ENCODE measurements at regions not wholly inside any gene's neighbourhood (a gene's known extent, or its start where the extent isn't known, plus 50 kb on each side); places are given as distances from the start of the nearest gene placed in this dataset.

DNA sequence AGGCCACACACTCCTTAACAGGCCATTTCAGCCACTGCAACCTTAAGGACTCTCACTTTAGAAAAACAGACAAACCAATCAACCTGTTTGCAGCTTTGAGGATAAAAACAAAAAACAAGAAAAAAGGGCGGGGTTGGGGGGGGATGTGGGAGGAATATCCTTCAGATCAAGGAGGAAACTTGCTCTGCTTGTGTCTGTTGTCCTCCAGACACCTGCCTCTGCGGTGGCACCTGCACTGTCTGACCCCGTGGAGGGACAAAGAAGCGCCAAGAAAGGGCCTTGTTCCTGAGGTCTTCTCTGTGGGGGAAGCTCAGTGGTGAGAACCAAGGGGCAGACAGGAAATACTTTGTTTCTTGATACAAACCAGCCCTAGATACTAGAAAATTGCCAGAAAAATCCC, 70.5 kb downstream of the POLR2M start:
- Histone ChIP-seq H3K27ac (ENCODE audit: extremely low read depth, low read depth, low read length) (no peak overlapping the region), H3K36me3 (ENCODE audit: control insufficient read depth in 2 of 2, insufficient read depth in 1 of 2, low read length in 2 of 2) (no peaks in the 10 kb centered on the region), H3K9me3 (ENCODE audit: control insufficient read depth, insufficient read depth, low read depth, low read length) (no peaks in the 10 kb centered on the region), H3K4me3 (ENCODE audit: low read depth, low read length) (no peak overlapping the region), H3K4me1 (ENCODE audit: control insufficient read depth, insufficient read depth, low read length) (no peaks in the 10 kb centered on the region)
- POLR2A ChIA-PET: no interaction called here
- CTCF ChIA-PET: interaction anchor here (0.9 kb wide), 1 partner anchor 24 kb away, joined by 3 read pairs; no protein-coding TSS in a partner anchor
- no peak for TF ChIP-seq SETDB1 (IDR thresholded peaks at IDR 0.05; ENCODE audit: insufficient read length, low read length)
- no peak for TF ChIP-seq ZSCAN30 (tag by site-specific recombination; IDR thresholded peaks at IDR 0.05)
- TF ChIP-seq, protein P1, sequence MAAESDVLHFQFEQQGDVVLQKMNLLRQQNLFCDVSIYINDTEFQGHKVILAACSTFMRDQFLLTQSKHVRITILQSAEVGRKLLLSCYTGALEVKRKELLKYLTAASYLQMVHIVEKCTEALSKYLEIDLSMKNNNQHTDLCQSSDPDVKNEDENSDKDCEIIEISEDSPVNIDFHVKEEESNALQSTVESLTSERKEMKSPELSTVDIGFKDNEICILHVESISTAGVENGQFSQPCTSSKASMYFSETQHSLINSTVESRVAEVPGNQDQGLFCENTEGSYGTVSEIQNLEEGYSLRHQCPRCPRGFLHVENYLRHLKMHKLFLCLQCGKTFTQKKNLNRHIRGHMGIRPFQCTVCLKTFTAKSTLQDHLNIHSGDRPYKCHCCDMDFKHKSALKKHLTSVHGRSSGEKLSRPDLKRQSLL (tag by site-specific recombination; IDR thresholded peaks at IDR 0.05): no peak
- no peak for TF ChIP-seq ZNF19 (tag by site-specific recombination; IDR thresholded peaks at IDR 0.05; ENCODE audit: low read depth)
- TF ChIP-seq ZNF433 (tag by site-specific recombination; IDR thresholded peaks at IDR 0.05; ENCODE audit: low read depth): no peak
- no peak for TF ChIP-seq ZNF202 (tag by site-specific recombination; IDR thresholded peaks at IDR 0.05; ENCODE audit: borderline replicate concordance)
- TF ChIP-seq ZNF394 (tag by site-specific recombination; IDR thresholded peaks at IDR 0.05; ENCODE audit: borderline replicate concordance): no peak
- TF ChIP-seq ZBTB21 (tag by site-specific recombination; IDR thresholded peaks at IDR 0.05): no peak
- no peak for TF ChIP-seq ZNF37A (tag by site-specific recombination; IDR thresholded peaks at IDR 0.05)
- TF ChIP-seq ZBTB1 (tag by site-specific recombination; IDR thresholded peaks at IDR 0.05): no peak
- TF ChIP-seq ZNF621 (tag by site-specific recombination; IDR thresholded peaks at IDR 0.05): no peak
- TF ChIP-seq ZNF544 (tag by site-specific recombination; IDR thresholded peaks at IDR 0.05): no peak
- no peak for TF ChIP-seq YY1 (tag by site-specific recombination; IDR thresholded peaks at IDR 0.05)
- TF ChIP-seq ZNF837 (tag by site-specific recombination; IDR thresholded peaks at IDR 0.05): no peak
- TF ChIP-seq ZNF112 (tag by site-specific recombination; IDR thresholded peaks at IDR 0.05): no peak
- TF ChIP-seq, protein P2, sequence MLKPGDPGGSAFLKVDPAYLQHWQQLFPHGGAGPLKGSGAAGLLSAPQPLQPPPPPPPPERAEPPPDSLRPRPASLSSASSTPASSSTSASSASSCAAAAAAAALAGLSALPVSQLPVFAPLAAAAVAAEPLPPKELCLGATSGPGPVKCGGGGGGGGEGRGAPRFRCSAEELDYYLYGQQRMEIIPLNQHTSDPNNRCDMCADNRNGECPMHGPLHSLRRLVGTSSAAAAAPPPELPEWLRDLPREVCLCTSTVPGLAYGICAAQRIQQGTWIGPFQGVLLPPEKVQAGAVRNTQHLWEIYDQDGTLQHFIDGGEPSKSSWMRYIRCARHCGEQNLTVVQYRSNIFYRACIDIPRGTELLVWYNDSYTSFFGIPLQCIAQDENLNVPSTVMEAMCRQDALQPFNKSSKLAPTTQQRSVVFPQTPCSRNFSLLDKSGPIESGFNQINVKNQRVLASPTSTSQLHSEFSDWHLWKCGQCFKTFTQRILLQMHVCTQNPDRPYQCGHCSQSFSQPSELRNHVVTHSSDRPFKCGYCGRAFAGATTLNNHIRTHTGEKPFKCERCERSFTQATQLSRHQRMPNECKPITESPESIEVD (tag by site-specific recombination; IDR thresholded peaks at IDR 0.05): no peak
- no peak for TF ChIP-seq ZNF677 (tag by site-specific recombination; IDR thresholded peaks at IDR 0.05)
- TF ChIP-seq TCF7L2 (IDR thresholded peaks at IDR 0.05; ENCODE audit: borderline replicate concordance, low read depth, low read length): no peak

DNA sequence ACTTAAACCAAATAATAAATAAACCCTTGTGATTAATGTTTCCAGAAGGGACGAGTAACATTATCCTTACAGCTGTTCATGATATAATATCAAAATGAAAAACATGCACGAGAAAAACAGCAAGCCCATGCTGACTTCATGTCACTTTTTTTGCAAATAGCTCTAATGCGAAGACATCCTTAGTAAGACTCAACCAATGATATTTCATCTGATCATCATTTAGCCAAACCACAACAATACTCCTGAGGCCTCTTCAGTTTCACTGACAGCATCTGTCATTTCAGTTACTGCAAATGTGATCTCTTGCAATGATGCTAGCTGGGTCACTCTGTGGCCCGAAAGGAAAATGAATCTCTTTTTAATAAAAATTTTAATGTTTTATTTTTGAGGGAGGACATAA, 74.0 kb downstream of the POLR2M start:
- CTCF ChIA-PET: interaction anchor here (0.8 to 0.9 kb wide), 2 partner anchors 29 to 48 kb away, joined by 3 to 4 read pairs; no protein-coding TSS in a partner anchor
- H3K36me3 ChIP-seq (ENCODE audit: control insufficient read depth in 2 of 2, insufficient read depth in 1 of 2, low read length in 2 of 2): no peaks in the 10 kb centered on the region
- TF ChIP-seq, protein P3, sequence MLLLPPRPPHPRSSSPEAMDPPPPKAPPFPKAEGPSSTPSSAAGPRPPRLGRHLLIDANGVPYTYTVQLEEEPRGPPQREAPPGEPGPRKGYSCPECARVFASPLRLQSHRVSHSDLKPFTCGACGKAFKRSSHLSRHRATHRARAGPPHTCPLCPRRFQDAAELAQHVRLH (tag by site-specific recombination; IDR thresholded peaks at IDR 0.05): no peak
- TF ChIP-seq BCL11B (tag by site-specific recombination; IDR thresholded peaks at IDR 0.05; ENCODE audit: low read depth) (no peak), ZNF23 (tag by site-specific recombination; IDR thresholded peaks at IDR 0.05; ENCODE audit: borderline replicate concordance) (no peak), ZBTB21 (tag by site-specific recombination; IDR thresholded peaks at IDR 0.05) (no peak), ZNF266 (tag by site-specific recombination; IDR thresholded peaks at IDR 0.05; ENCODE audit: low read depth) (no peak), ZNF548 (tag by site-specific recombination; IDR thresholded peaks at IDR 0.05) (no peak), ZNF433 (tag by site-specific recombination; IDR thresholded peaks at IDR 0.05; ENCODE audit: low read depth) (no peak), ZNF629 (tag by site-specific recombination; IDR thresholded peaks at IDR 0.05) (no peak), ZNF416 (tag by site-specific recombination; IDR thresholded peaks at IDR 0.05) (no peak), SP3 (tag by site-specific recombination; IDR thresholded peaks at IDR 0.05) (no peak), KLF9 (tag by site-specific recombination; IDR thresholded peaks at IDR 0.05; ENCODE audit: low read depth) (no peak), YY1 (tag by site-specific recombination; IDR thresholded peaks at IDR 0.05) (no peak), ZFHX2 (tag by site-specific recombination; conservative IDR thresholded peaks at IDR 0.05) (no peak), ZNF473 (tag by site-specific recombination; IDR thresholded peaks at IDR 0.05) (no peak)
- TF ChIP-seq, protein P1 (tag by site-specific recombination; IDR thresholded peaks at IDR 0.05): no peak
- POLR2A ChIA-PET: no interaction called here
- H3K4me3 ChIP-seq (ENCODE audit: low read depth, low read length): no peak overlapping the region
- no peaks in the 10 kb centered on the region for H3K9me3 ChIP-seq (ENCODE audit: control insufficient read depth, insufficient read depth, low read depth, low read length)
- H3K27ac ChIP-seq (ENCODE audit: extremely low read depth, low read depth, low read length): no peak overlapping the region
- H3K4me1 ChIP-seq (ENCODE audit: control insufficient read depth, insufficient read depth, low read length): no peaks in the 10 kb centered on the region

All from HEK293 (cell line).